Choroid plexus epithelial cell (primary cell): ENCODE measurements at regions not wholly inside any gene's neighbourhood (a gene's known extent, or its start where the extent isn't known, plus 50 kb on each side); places are given as distances from the start of the nearest gene placed in this dataset.

Experiments used
- DNase-seq: peaks from one replicate; pipeline ENCODE4 v3.0.0-alpha.2; 2010; ENCODE audit warnings: low read depth
- H3K4me3 ChIP-seq: 2 replicates; pipeline ENCODE4 v1.5.1; 2011; ENCODE audit warnings: low read depth, mild to moderate bottlenecking, control low read depth, low read length, moderate library complexity
- TF ChIP-seq, protein P1 (sequence below): conservative IDR thresholded peaks from 2 replicates; pipeline ENCODE4 v1.5.1; 2011; ENCODE audit warnings: low read depth, mild to moderate bottlenecking, control low read depth, inconsistent platforms, low read length, moderate library complexity

DNA sequence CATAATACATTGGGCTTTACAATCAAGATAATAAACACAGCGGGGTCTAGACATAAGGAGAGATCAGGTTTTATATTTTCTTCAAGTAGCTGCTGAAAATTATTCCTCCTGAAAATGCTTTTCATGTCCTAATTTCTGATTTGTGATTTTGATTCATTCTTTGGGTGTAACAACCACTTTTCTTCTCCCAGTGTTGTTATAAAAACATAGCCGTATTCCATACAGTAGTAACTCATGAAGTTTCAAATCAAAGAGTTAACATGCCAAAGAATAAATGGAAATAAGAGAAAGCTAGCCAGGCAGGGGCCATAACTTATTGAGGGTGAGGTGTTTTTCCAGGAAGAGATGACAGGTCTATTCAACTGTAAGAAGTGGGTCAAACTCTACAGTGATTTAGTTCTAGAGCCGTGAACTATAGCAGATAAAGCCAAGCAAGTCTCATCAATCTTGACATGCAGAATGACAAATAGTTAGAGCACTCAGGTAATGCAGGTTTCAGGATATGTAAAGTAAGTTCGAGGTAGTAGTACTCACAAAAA is 934.4 kb upstream of the SLITRK1 start:
- no peak for DNase-seq
- TF ChIP-seq, protein P1, sequence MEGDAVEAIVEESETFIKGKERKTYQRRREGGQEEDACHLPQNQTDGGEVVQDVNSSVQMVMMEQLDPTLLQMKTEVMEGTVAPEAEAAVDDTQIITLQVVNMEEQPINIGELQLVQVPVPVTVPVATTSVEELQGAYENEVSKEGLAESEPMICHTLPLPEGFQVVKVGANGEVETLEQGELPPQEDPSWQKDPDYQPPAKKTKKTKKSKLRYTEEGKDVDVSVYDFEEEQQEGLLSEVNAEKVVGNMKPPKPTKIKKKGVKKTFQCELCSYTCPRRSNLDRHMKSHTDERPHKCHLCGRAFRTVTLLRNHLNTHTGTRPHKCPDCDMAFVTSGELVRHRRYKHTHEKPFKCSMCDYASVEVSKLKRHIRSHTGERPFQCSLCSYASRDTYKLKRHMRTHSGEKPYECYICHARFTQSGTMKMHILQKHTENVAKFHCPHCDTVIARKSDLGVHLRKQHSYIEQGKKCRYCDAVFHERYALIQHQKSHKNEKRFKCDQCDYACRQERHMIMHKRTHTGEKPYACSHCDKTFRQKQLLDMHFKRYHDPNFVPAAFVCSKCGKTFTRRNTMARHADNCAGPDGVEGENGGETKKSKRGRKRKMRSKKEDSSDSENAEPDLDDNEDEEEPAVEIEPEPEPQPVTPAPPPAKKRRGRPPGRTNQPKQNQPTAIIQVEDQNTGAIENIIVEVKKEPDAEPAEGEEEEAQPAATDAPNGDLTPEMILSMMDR, result no peak
- no peak overlapping the region for H3K4me3 ChIP-seq

DNA sequence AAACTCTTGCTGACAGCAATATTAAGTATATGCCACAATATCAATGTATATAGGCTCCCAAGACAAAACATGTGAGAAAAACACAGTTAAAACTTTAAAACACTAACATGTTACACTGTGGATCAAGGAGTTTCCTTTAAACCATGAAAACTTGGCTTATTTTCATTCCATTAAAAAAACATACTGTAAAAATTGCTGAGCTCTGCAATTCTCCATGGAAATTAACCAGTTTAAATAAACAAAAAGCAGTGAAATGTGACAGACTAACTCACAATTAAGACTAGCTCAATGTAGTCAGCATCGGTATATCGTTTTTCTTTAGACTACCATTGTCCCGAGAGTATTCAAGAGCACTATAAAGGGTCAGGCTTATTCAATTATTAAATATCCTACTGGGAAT is 930.5 kb upstream of the SLITRK1 start:
- TF ChIP-seq, protein P1, result no peak
- no peak for DNase-seq
- no peak overlapping the region for H3K4me3 ChIP-seq

DNA sequence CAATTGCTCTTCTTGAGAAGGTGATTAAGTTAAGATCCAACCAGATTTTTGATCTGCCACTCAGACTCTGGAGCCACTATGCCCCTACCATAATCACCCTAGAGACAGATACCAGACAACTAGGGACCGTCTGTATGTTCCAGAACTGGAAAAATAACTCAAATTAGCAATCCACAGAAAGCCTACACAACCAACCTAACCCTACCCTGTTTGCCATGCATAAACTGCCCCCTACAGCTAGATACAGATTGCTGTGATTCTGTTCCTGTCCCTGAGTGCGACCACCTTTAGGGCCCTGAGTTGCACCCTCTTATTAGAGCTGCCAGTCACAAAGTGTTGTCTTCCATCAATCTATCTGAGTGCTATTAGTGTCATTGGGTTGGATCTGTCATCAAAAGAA is 929.8 kb upstream of the SLITRK1 start:
- TF ChIP-seq, protein P1, result no peak
- H3K4me3 ChIP-seq, result no peak overlapping the region
- no peak for DNase-seq

DNA sequence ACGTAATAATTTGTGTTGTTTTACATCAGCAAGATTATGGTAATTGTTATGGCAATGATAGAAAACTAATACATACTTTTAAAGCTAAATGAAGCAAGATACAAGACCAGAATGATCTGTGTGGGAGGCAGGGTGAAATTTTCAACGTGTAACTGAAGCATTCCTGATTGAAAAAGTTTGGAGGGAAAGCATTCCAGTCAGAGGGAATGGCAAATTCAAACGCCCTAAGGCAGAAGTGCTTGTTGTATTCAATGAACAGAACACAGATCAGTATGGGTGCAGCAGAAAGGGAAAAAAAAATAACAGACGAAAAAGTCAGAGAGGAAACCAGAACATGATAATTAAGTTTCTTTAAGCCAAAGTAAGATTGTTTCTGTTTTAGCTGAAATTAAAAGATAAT is 928.5 kb upstream of the SLITRK1 start:
- no peak overlapping the region for H3K4me3 ChIP-seq
- TF ChIP-seq, protein P1, result no peak
- no peak for DNase-seq

DNA sequence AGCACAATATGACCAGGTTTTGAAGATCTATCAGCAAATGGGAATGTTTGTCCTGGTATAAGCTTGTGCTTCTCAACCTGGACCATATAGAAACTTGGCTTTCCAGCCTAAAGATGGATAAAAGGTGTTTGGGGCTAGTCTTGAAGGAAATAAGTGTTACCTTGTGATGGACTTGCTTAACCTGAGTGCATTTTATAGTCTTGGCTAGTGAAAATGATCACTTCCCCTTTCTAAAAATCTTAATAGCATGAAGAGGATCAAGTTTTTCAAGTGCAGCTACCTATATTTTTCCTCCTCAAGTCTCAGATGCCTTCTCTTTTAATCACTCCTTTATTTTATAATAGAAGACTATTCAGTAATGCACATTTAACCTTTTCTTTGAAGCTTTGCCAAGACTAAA is 919.8 kb upstream of the SLITRK1 start:
- H3K4me3 ChIP-seq, result no peak overlapping the region
- DNase-seq, result no peak
- TF ChIP-seq, protein P1, result no peak

DNA sequence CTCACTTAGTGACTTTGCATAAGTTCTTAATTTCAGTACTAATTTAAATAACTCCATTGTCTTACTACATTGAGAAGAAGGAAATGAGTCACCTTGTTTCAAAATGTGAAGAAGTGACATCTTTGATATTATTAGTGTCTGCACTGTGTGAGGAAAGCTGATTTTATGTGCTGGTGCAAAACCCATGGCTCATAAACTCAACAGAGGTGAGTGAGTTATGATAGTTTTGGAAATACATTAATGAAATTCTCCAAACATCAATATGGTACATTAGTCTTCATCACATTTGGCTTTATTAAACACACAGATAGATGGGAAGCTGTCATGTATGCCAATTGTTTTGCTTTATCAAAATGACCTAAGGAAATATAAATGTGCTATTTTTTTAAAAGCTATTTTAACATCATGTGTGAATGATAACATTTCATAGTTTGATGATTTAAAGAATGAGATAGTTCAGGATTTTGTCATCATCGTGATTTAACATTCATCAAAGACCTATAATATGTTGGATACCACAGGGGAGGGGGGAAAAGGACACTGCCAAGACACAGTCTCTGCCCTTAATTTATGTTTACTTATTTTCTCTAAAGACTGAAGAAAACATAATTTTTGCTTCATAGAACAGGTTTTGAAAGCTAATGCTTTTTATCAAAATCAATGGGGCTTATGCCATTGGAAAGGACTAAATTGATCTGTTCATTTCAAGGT is 902.3 kb upstream of the SLITRK1 start:
- no peak overlapping the region for H3K4me3 ChIP-seq
- TF ChIP-seq, protein P1, result no peak
- no peak for DNase-seq

DNA sequence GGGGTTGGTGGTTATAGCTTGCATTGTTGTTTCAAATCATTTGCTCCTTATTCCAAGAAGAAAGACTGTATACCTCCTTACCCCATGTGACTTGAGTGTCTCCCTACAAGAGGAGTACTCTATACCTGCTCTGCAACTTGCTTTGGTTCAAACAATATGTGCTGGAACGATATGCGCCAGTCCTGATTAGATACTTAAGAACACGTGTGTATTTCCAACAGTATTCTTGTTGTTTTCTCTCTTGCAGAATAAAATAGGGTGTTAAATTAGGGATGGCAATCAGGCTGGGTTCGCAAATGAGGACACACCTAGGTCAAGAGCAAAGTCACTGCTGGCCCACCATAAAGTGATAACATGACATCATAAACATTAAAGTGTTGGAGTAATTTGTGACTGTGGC is 895.0 kb upstream of the SLITRK1 start:
- no peak overlapping the region for H3K4me3 ChIP-seq
- TF ChIP-seq, protein P1, result no peak

More for the DNA sequence above, 895.0 kb upstream of the SLITRK1 start:
- no peak for DNase-seq
